GM23338 (cell line): ENCODE measurements at regions not wholly inside any gene's neighbourhood (a gene's known extent, or its start where the extent isn't known, plus 50 kb on each side); places are given as distances from the start of the nearest gene placed in this dataset.

Source experiments
- ATAC-seq: fragments of 200-7000 bp; cut with Tn5 transposase; 3 replicates; pipeline ENCODE4 v1.9.1; 2020
- DNase-seq: peaks from one replicate; pipeline ENCODE4 v3.0.0-alpha.2; 2015; ENCODE audit warnings: low spot score
- H2AFZ ChIP-seq: fragments of 200-600 bp; sonication (generic); 2 replicates; pipeline ENCODE4 v1.8.0; 2016; ENCODE audit warnings: antibody characterized with exemption, mild to moderate bottlenecking, moderate library complexity
- H3F3A ChIP-seq: fragments of 200-600 bp; sonication (generic); replicated peaks from 2 replicates; pipeline ENCODE4 v1.8.0; 2017; ENCODE audit warnings: antibody characterized with exemption, mixed run types, low read depth
- H3K27ac ChIP-seq: fragments of 200-600 bp; sonication (generic); 2 replicates; pipeline ENCODE4 v1.6.1; 2016; ENCODE audit warnings: low read depth
- H3K27me3 ChIP-seq: fragments of 200-600 bp; sonication (generic); 2 replicates; pipeline ENCODE4 v1.8.0; 2016; ENCODE audit warnings: mild to moderate bottlenecking, mixed run types, moderate library complexity; ENCODE audit not compliant: insufficient read depth
- H3K36me3 ChIP-seq: fragments of 200-600 bp; sonication (generic); 2 replicates; pipeline ENCODE4 v1.8.0; 2016; ENCODE audit warnings: mild to moderate bottlenecking; ENCODE audit not compliant: insufficient read depth
- H3K4me1 ChIP-seq: fragments of 200-600 bp; sonication (generic); 2 replicates; pipeline ENCODE4 v1.8.0; 2016; ENCODE audit warnings: mild to moderate bottlenecking, moderate library complexity; ENCODE audit not compliant: insufficient read depth
- H3K4me2 ChIP-seq: fragments of 200-600 bp; sonication (generic); 2 replicates; pipeline ENCODE4 v1.7.1; 2017; ENCODE audit warnings: mixed run types
- H3K4me3 ChIP-seq: fragments of 200-600 bp; sonication (generic); 2 replicates; pipeline ENCODE4 v1.6.1; 2016; ENCODE audit warnings: mixed run types
- H3K79me2 ChIP-seq: fragments of 200-600 bp; sonication (generic); replicated peaks from 2 replicates; pipeline ENCODE4 v1.8.0; 2017; ENCODE audit warnings: mild to moderate bottlenecking; ENCODE audit not compliant: insufficient read depth
- H3K9me2 ChIP-seq: fragments of 200-600 bp; sonication (generic); 2 replicates; pipeline ENCODE4 v1.8.0; 2017; ENCODE audit not compliant: insufficient read depth
- H4K20me1 ChIP-seq: fragments of 200-600 bp; sonication (generic); replicated peaks from 2 replicates; pipeline ENCODE4 v1.8.0; 2017; ENCODE audit warnings: mild to moderate bottlenecking; ENCODE audit not compliant: insufficient read depth
- H3K27ac Mint-ChIP-seq: 2 replicates; pipeline ENCODE4 v1.8.0; 2020; ENCODE audit warnings: inconsistent platforms, mild to moderate bottlenecking, moderate library complexity, mixed read lengths
- H3K27me3 Mint-ChIP-seq: 3 replicates; pipeline ENCODE4 v1.8.0; 2022; ENCODE audit warnings: low read depth, mild to moderate bottlenecking, moderate library complexity, mixed read lengths, inconsistent platforms; ENCODE audit not compliant: insufficient read depth, poor library complexity
- H3K36me3 Mint-ChIP-seq: 3 replicates; pipeline ENCODE4 v1.8.0; 2021; ENCODE audit warnings: low read depth, mild to moderate bottlenecking, inconsistent platforms, moderate library complexity, mixed read lengths
- H3K4me1 Mint-ChIP-seq: 3 replicates; pipeline ENCODE4 v1.8.0; 2020; ENCODE audit warnings: mild to moderate bottlenecking, inconsistent platforms, mixed read lengths
- H3K4me3 Mint-ChIP-seq: 3 replicates; pipeline ENCODE4 v1.8.0; 2021; ENCODE audit warnings: moderate library complexity, mild to moderate bottlenecking, inconsistent platforms, mixed read lengths
- H3K9me3 Mint-ChIP-seq: 3 replicates; pipeline ENCODE4 v1.8.0; 2020; ENCODE audit warnings: moderate library complexity, mild to moderate bottlenecking, inconsistent platforms, mixed read lengths
- CREB1 ChIP-seq: fragments of 250-450 bp; sonication (Bioruptor Pico); IDR thresholded peaks from 2 replicates; pipeline ENCODE4 v1.5.0; 2020; ENCODE audit warnings: low read depth, mild to moderate bottlenecking, moderate library complexity
- ETS1 ChIP-seq: IDR thresholded peaks from 2 replicates; pipeline ENCODE4 v1.6.1; 2016; ENCODE audit warnings: antibody characterized with exemption
- EZH2 ChIP-seq: fragments of 200-600 bp; sonication (generic); IDR thresholded peaks from one replicate; pipeline ENCODE4 v1.8.0; 2017; ENCODE audit warnings: antibody characterized with exemption, mild to moderate bottlenecking, low read depth; ENCODE audit not compliant: unreplicated experiment
- EZH2phosphoT487 ChIP-seq: fragments of 200-600 bp; sonication (generic); IDR thresholded peaks from one replicate; pipeline ENCODE4 v1.8.1; 2018; ENCODE audit warnings: antibody characterized with exemption; ENCODE audit not compliant: unreplicated experiment
- JUNB ChIP-seq: IDR thresholded peaks from one replicate; pipeline ENCODE4 v1.6.1; 2016; ENCODE audit warnings: antibody characterized with exemption; ENCODE audit not compliant: unreplicated experiment
- NANOG ChIP-seq: IDR thresholded peaks from 2 replicates; pipeline ENCODE4 v1.6.1; 2016; ENCODE audit warnings: antibody characterized with exemption, borderline replicate concordance
- POLR2AphosphoS5 ChIP-seq: IDR thresholded peaks from 2 replicates; pipeline ENCODE4 v1.6.1; 2016; ENCODE audit warnings: antibody characterized with exemption, low read depth
- REST ChIP-seq: IDR thresholded peaks from one replicate; pipeline ENCODE4 v1.6.1; 2018; ENCODE audit warnings: antibody characterized with exemption; ENCODE audit not compliant: unreplicated experiment
- STAT1 ChIP-seq: IDR thresholded peaks from one replicate; pipeline ENCODE4 v1.6.1; 2016; ENCODE audit warnings: antibody characterized with exemption; ENCODE audit not compliant: unreplicated experiment
- ZNF114 ChIP-seq: fragments of 250-450 bp; sonication (Bioruptor Pico); IDR thresholded peaks from 2 replicates; pipeline ENCODE4 v1.5.0; 2020; ENCODE audit warnings: mild to moderate bottlenecking, moderate library complexity
- ZNF331 ChIP-seq: fragments of 250-450 bp; sonication (Bioruptor Pico); IDR thresholded peaks from 2 replicates; pipeline ENCODE4 v1.5.0; 2020; ENCODE audit warnings: low read depth, mild to moderate bottlenecking, moderate library complexity
- TF ChIP-seq, protein P1 (sequence below), 2 experiments: fragments of 200-600 bp in 1 of 2; sonication (generic) in 1 of 2; conservative IDR thresholded peaks; 2 replicates each; pipeline versions ENCODE4 v1.5.1 to v1.6.1; 2016 to 2017; ENCODE audit warnings: antibody characterized with exemption in 2 of 2, low read depth in 2 of 2, mild to moderate bottlenecking in 2 of 2, moderate library complexity in 1 of 2

DNA sequence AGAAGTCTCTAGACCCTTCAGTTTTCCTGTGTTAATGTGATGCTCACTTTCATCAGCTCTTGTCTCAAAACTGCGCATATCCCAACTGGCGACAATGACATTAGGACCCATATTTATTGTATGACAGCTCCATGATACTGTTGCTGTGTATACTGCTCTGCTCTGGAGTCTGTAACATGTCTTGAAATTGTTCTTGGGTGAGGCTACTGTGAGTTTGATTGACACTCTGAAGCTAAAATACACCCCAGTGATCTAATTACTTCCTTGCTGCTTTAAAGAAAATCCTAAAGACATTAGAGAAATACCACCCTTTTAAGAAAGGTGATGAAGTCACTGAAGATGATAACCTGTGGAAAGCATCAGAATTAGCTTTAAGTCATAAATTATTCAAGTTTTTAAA lies 1046.2 kb downstream of the KCNT2 start (continued):
- TF ChIP-seq, protein P1, sequence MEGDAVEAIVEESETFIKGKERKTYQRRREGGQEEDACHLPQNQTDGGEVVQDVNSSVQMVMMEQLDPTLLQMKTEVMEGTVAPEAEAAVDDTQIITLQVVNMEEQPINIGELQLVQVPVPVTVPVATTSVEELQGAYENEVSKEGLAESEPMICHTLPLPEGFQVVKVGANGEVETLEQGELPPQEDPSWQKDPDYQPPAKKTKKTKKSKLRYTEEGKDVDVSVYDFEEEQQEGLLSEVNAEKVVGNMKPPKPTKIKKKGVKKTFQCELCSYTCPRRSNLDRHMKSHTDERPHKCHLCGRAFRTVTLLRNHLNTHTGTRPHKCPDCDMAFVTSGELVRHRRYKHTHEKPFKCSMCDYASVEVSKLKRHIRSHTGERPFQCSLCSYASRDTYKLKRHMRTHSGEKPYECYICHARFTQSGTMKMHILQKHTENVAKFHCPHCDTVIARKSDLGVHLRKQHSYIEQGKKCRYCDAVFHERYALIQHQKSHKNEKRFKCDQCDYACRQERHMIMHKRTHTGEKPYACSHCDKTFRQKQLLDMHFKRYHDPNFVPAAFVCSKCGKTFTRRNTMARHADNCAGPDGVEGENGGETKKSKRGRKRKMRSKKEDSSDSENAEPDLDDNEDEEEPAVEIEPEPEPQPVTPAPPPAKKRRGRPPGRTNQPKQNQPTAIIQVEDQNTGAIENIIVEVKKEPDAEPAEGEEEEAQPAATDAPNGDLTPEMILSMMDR (conservative IDR thresholded peaks at IDR 0.05; ENCODE audit: low read depth in 2 of 2) = no peak
- no peak for TF ChIP-seq POLR2AphosphoS5
- TF ChIP-seq REST = no peak
- TF ChIP-seq ZNF114 (CRISPR knock-in tag) = no peak
- TF ChIP-seq STAT1 = no peak
- TF ChIP-seq EZH2phosphoT487 = no peak
- no peak for TF ChIP-seq JUNB
- no peak for TF ChIP-seq ETS1
- no peak for TF ChIP-seq CREB1 (CRISPR knock-in tag)
- no peak for TF ChIP-seq EZH2

DNA sequence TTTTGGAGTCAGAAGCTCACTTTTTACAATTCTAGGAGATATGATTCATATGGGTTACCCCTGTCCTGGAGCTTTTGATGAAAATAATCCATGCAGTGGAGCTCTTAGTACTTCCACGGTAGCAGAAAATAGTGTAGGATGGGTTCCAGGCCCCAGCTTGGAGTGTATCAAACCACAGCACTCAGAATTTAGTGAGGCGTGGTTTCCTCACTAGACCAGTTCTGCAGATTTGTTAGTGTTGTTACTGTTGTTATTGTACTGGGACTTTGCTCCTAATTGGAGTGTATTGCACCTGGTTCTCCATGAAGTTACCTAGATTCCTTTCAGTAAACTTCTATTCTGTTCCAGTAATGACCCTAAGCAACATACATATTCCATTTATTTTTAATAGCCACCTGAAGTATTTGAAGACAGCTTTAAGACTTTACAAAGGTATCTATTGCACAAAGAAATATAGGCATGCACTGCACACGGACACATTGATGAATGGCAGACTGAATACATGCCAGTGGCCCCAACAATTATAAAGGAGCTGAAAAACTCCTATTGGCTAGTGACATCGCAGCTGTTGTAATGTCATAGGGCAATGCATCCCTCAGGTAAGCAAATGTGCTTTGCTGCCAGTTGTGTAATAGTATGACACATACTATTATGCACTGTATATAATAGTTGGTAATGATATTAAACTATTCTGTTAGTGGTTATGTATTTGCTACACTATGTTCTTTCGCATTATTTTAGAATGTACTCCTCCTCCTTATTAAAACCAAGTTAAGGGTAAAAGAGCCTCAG lies 1058.0 kb downstream of the KCNT2 start:
- no peaks in the 10 kb centered on the region for H3F3A ChIP-seq
- Mint-ChIP-seq H3K4me3 (no peak overlapping the region), H3K27me3 (no peaks in the 10 kb centered on the region), H3K36me3 (no peaks in the 10 kb centered on the region), H3K4me1 (no peaks in the 10 kb centered on the region), H3K9me3 (no peaks in the 10 kb centered on the region), H3K27ac (no peak overlapping the region)
- no peak overlapping the region for H3K4me3 ChIP-seq
- no peaks in the 10 kb centered on the region for H3K9me2 ChIP-seq
- no peak for ATAC-seq
- no peaks in the 10 kb centered on the region for H3K36me3 ChIP-seq
- H3K27ac ChIP-seq = no peak overlapping the region
- 0 out of 2 replicates have a peak overlapping the region, but pooled peaks have one; percentile 5 for H2AFZ ChIP-seq
- no peaks in the 10 kb centered on the region for H3K27me3 ChIP-seq
- no peaks in the 10 kb centered on the region for H3K79me2 ChIP-seq
- no peak for DNase-seq
- H4K20me1 ChIP-seq = no peaks in the 10 kb centered on the region
- no peak overlapping the region for H3K4me2 ChIP-seq
- H3K4me1 ChIP-seq = no peaks in the 10 kb centered on the region
- TF ChIP-seq, protein P1 (conservative IDR thresholded peaks at IDR 0.05; ENCODE audit: low read depth in 2 of 2) = no peak
- TF ChIP-seq REST (no peak), ZNF114 (CRISPR knock-in tag) (no peak), EZH2phosphoT487 (no peak), STAT1 (no peak), ZNF331 (CRISPR knock-in tag) (no peak), EZH2 (no peak), NANOG (no peak), JUNB (no peak), POLR2AphosphoS5 (no peak), CREB1 (CRISPR knock-in tag) (no peak)
